HUES64 (cell line): ENCODE measurements at regions not wholly inside any gene's neighbourhood (a gene's known extent, or its start where the extent isn't known, plus 50 kb on each side); places are given as distances from the start of the nearest gene placed in this dataset.
"Not testable (repeated sequence)": the region's sequence is repeated elsewhere in the genome, so short reads cannot be mapped to it uniquely, and the experiment has no call there.

ENCODE experiments used
- H3K27ac ChIP-seq: 2 replicates; pipeline ENCODE4 v1.7.0; 2013; ENCODE audit warnings: low read depth, low read length, inconsistent platforms
- H3K27me3 ChIP-seq: 2 replicates; pipeline ENCODE4 v1.6.1; 2013; ENCODE audit warnings: mild to moderate bottlenecking, low read length; ENCODE audit not compliant: insufficient read depth
- H3K36me3 ChIP-seq: 2 replicates; pipeline ENCODE4 v1.6.1; 2013; ENCODE audit warnings: mild to moderate bottlenecking, low read length; ENCODE audit not compliant: insufficient read depth
- H3K4me1 ChIP-seq: 2 replicates; pipeline ENCODE4 v1.6.1; 2013; ENCODE audit warnings: mild to moderate bottlenecking, low read length, moderate library complexity; ENCODE audit not compliant: insufficient read depth
- H3K4me3 ChIP-seq: 2 replicates; pipeline ENCODE4 v1.5.1; 2013; ENCODE audit warnings: mild to moderate bottlenecking, low read length, moderate library complexity
- H3K9ac ChIP-seq: 2 replicates; pipeline ENCODE4 v1.6.1; 2013; ENCODE audit warnings: mild to moderate bottlenecking, low read depth, low read length
- H3K9me3 ChIP-seq: 2 replicates; pipeline ENCODE4 v1.6.1; 2013; ENCODE audit warnings: low read depth, low read length; ENCODE audit not compliant: insufficient read depth
- WGBS: fragments of 150-250, 120-280 bp; methylation state at CpG from one replicate; pipeline ENCODE4 v1.1.7; 2013; ENCODE audit warnings: missing lambda C conversion rate; 5-methylcytosine and 5-hydroxymethylcytosine counted together

- H3K4me1 ChIP-seq = no peaks in the 10 kb centered on the region
- no peak overlapping the region for H3K4me3 ChIP-seq
- H3K9me3 ChIP-seq = no peaks in the 10 kb centered on the region
- no CpG with 5 or more reads among the region's 1 CpG for WGBS
- H3K27ac ChIP-seq = no peak overlapping the region
- H3K27me3 ChIP-seq = no peaks in the 10 kb centered on the region
- no peak overlapping the region for H3K9ac ChIP-seq
- H3K36me3 ChIP-seq = no peaks in the 10 kb centered on the region
These were observed 403.8 kb upstream of the GBE1 start for GRCh38 chr3:82165266-82165665.

GRCh38 chr3:82163907-82164520, 402.6 kb upstream of the GBE1 start:
- Histone ChIP-seq H3K9ac (no peak overlapping the region), H3K4me3 (no peak overlapping the region), H3K36me3 (no peaks in the 10 kb centered on the region), H3K27ac (no peak overlapping the region), H3K27me3 (no peaks in the 10 kb centered on the region), H3K9me3 (no peaks in the 10 kb centered on the region), H3K4me1 (no peaks in the 10 kb centered on the region)
- no CpG with 5 or more reads among the region's 1 CpG for WGBS

- 97% methylated on average over 5 of the region's 5 CpGs for WGBS
- H3K36me3 ChIP-seq = no peaks in the 10 kb centered on the region
- no peak overlapping the region for H3K4me3 ChIP-seq
- no peaks in the 10 kb centered on the region for H3K9me3 ChIP-seq
- no peaks in the 10 kb centered on the region for H3K27me3 ChIP-seq
- H3K4me1 ChIP-seq = no peaks in the 10 kb centered on the region
- H3K27ac ChIP-seq = no peak overlapping the region
- no peak overlapping the region for H3K9ac ChIP-seq
These were observed 396.5 kb upstream of the GBE1 start for GRCh38 chr3:82157952-82158351.

GRCh38 chr3:82153892-82154291, 392.4 kb upstream of the GBE1 start:
- not testable (repeated sequence) for H3K27me3 ChIP-seq, H3K36me3 ChIP-seq, H3K9me3 ChIP-seq, H3K27ac ChIP-seq, H3K4me1 ChIP-seq, H3K4me3 ChIP-seq, H3K9ac ChIP-seq
- WGBS = 52% methylated on average over 1 of the region's 1 CpG

GRCh38 chr3:82145742-82146141, 384.3 kb upstream of the GBE1 start:
- Histone ChIP-seq H3K27me3 (no peaks in the 10 kb centered on the region), H3K27ac (no peak overlapping the region), H3K36me3 (no peaks in the 10 kb centered on the region), H3K4me1 (0 out of 2 replicates have a peak, but pooled peaks cover 4% of the 10 kb centered on the region), H3K9ac (no peak overlapping the region), H3K4me3 (no peak overlapping the region), H3K9me3 (no peaks in the 10 kb centered on the region)
- 93% methylated on average over 2 of the region's 2 CpGs for WGBS

GRCh38 chr3:82144811-82145210, 383.4 kb upstream of the GBE1 start:
- Histone ChIP-seq H3K4me3 (no peak overlapping the region), H3K27me3 (no peaks in the 10 kb centered on the region), H3K27ac (no peak overlapping the region), H3K9ac (no peak overlapping the region), H3K4me1 (0 out of 2 replicates have a peak, but pooled peaks cover 4% of the 10 kb centered on the region), H3K9me3 (no peaks in the 10 kb centered on the region), H3K36me3 (no peaks in the 10 kb centered on the region)
- 96% methylated on average over 3 of the region's 3 CpGs for WGBS

- Histone ChIP-seq H3K4me3 (no peak overlapping the region), H3K9ac (no peak overlapping the region), H3K36me3 (no peaks in the 10 kb centered on the region), H3K27me3 (no peaks in the 10 kb centered on the region), H3K4me1 (0 out of 2 replicates have a peak, but pooled peaks cover 4% of the 10 kb centered on the region), H3K9me3 (no peaks in the 10 kb centered on the region), H3K27ac (no peak overlapping the region)
- WGBS = 96% methylated on average over 2 of the region's 3 CpGs
These were observed 382.4 kb upstream of the GBE1 start for GRCh38 chr3:82143661-82144412.

- WGBS = no CpG with 5 or more reads among the region's 1 CpG
- Histone ChIP-seq H3K27me3 (no peaks in the 10 kb centered on the region), H3K9me3 (no peaks in the 10 kb centered on the region), H3K9ac (no peak overlapping the region), H3K36me3 (no peaks in the 10 kb centered on the region), H3K27ac (no peak overlapping the region), H3K4me1 (0 out of 2 replicates have a peak, but pooled peaks cover 4% of the 10 kb centered on the region), H3K4me3 (no peak overlapping the region)
These were observed 380.1 kb upstream of the GBE1 start for GRCh38 chr3:82141592-82141991.

- WGBS = 83% methylated on average over 2 of the region's 2 CpGs
- H3K36me3 ChIP-seq = no peaks in the 10 kb centered on the region
- no peaks in the 10 kb centered on the region for H3K27me3 ChIP-seq
These were observed 376.4 kb upstream of the GBE1 start for GRCh38 chr3:82137861-82138260.

GRCh38 chr3:82137050-82137449, 375.6 kb upstream of the GBE1 start:
- no peak overlapping the region for H3K9ac ChIP-seq
- no peaks in the 10 kb centered on the region for H3K4me1 ChIP-seq
- no peak overlapping the region for H3K4me3 ChIP-seq
- no peaks in the 10 kb centered on the region for H3K9me3 ChIP-seq
- WGBS = 100% methylated on average over 2 of the region's 3 CpGs
- no peak overlapping the region for H3K27ac ChIP-seq
- no peaks in the 10 kb centered on the region for H3K27me3 ChIP-seq
- no peaks in the 10 kb centered on the region for H3K36me3 ChIP-seq

More at GRCh38 chr3:82137861-82138260, 376.4 kb upstream of the GBE1 start:
- Histone ChIP-seq H3K9me3 (no peaks in the 10 kb centered on the region), H3K4me1 (no peaks in the 10 kb centered on the region), H3K4me3 (no peak overlapping the region), H3K9ac (no peak overlapping the region), H3K27ac (no peak overlapping the region)

- 28% methylated on average over 3 of the region's 5 CpGs for WGBS
- H3K27ac ChIP-seq = no peak overlapping the region
These were observed 371.7 kb upstream of the GBE1 start for GRCh38 chr3:82133070-82133606.

More at GRCh38 chr3:82133070-82133606, 371.7 kb upstream of the GBE1 start:
- Histone ChIP-seq H3K4me3 (no peak overlapping the region), H3K27me3 (no peaks in the 10 kb centered on the region), H3K4me1 (peaks cover 12% of the 10 kb centered on the region), H3K9ac (no peak overlapping the region), H3K36me3 (no peaks in the 10 kb centered on the region), H3K9me3 (no peaks in the 10 kb centered on the region)
